Neutrophil (primary cell): ENCODE measurements at regions not wholly inside any gene's neighbourhood (a gene's known extent, or its start where the extent isn't known, plus 50 kb on each side); places are given as distances from the start of the nearest gene placed in this dataset.

ENCODE experiments used
- H3K27ac ChIP-seq: fragments of 200-600 bp; sonication (generic); 2 replicates; pipeline ENCODE4 v1.5.1; 2016; ENCODE audit warnings: mild to moderate bottlenecking, moderate library complexity
- H3K27me3 ChIP-seq: fragments of 200-600 bp; sonication (generic); 2 replicates; pipeline ENCODE4 v1.6.0; 2016; ENCODE audit warnings: mild to moderate bottlenecking
- H3K36me3 ChIP-seq: fragments of 200-600 bp; sonication (generic); 2 replicates; pipeline ENCODE4 v1.5.1; 2017
- H3K4me1 ChIP-seq, 2 experiments: fragments of 200-600 bp in 1 of 2; sonication (generic) in 1 of 2; 1 replicate in 1 of 2; 2 replicates in 1 of 2; pipeline versions ENCODE4 v1.5.1 to v1.6.1; 2013 to 2016; ENCODE audit warnings: low read depth in 1 of 2, low read length in 1 of 2, mild to moderate bottlenecking in 1 of 2, moderate library complexity in 1 of 2; ENCODE audit not compliant: control insufficient read depth in 1 of 2, insufficient read depth in 1 of 2
- H3K4me3 ChIP-seq, 2 experiments: fragments of 200-600 bp in 1 of 2; sonication (generic) in 1 of 2; 1 replicate in 1 of 2; 2 replicates in 1 of 2; pipeline ENCODE4 v1.5.1; 2013 to 2016; ENCODE audit warnings: low read depth in 1 of 2, low read length in 1 of 2, mild to moderate bottlenecking in 1 of 2, moderate library complexity in 1 of 2
- H3K9me3 ChIP-seq: fragments of 200-600 bp; sonication (generic); 2 replicates; pipeline ENCODE4 v1.5.1; 2016
- CTCF ChIP-seq: fragments of 200-600 bp; sonication (generic); IDR thresholded peaks from 2 replicates; pipeline ENCODE4 v1.5.1; 2016; ENCODE audit warnings: antibody characterized with exemption

- Histone ChIP-seq H3K4me3 (no peak overlapping the region), H3K4me1 (peaks cover 12 to 14% of the 10 kb centered on the region in 2 experiments), H3K27me3 (no peaks in the 10 kb centered on the region), H3K9me3 (no peaks in the 10 kb centered on the region), H3K36me3 (no peaks in the 10 kb centered on the region), H3K27ac (no peak overlapping the region)
- no peak for TF ChIP-seq CTCF
These were observed 275.0 kb downstream of the XXYLT1 start for GRCh38 chr3:194995922-194996321.

GRCh38 chr3:194996746-194997145 lies 274.2 kb downstream of the XXYLT1 start:
- Histone ChIP-seq H3K4me3 (no peak overlapping the region), H3K36me3 (no peaks in the 10 kb centered on the region), H3K27me3 (no peaks in the 10 kb centered on the region), H3K9me3 (no peaks in the 10 kb centered on the region), H3K4me1 (peaks cover 16 to 17% of the 10 kb centered on the region in 2 experiments), H3K27ac (no peak overlapping the region)
- no peak for TF ChIP-seq CTCF

- H3K9me3 ChIP-seq = no peaks in the 10 kb centered on the region
- no peak overlapping the region for H3K27ac ChIP-seq
- no peak for TF ChIP-seq CTCF
- H3K4me1 ChIP-seq = peaks cover 33 to 34% of the 10 kb centered on the region in 2 experiments
- no peaks in the 10 kb centered on the region for H3K36me3 ChIP-seq
- no peak overlapping the region for H3K4me3 ChIP-seq
- no peaks in the 10 kb centered on the region for H3K27me3 ChIP-seq
These were observed 272.5 kb downstream of the XXYLT1 start for GRCh38 chr3:194998417-194998816.

GRCh38 chr3:194998948-194999347 lies 272.0 kb downstream of the XXYLT1 start:
- H3K36me3 ChIP-seq = no peaks in the 10 kb centered on the region
- no peak overlapping the region for H3K27ac ChIP-seq
- peaks cover 38 to 39% of the 10 kb centered on the region in 2 experiments for H3K4me1 ChIP-seq
- no peaks in the 10 kb centered on the region for H3K9me3 ChIP-seq
- H3K27me3 ChIP-seq = no peaks in the 10 kb centered on the region
- H3K4me3 ChIP-seq = no peak overlapping the region
- no peak for TF ChIP-seq CTCF

- Histone ChIP-seq H3K27me3 (no peaks in the 10 kb centered on the region), H3K4me3 (no peak overlapping the region), H3K27ac (no peak overlapping the region), H3K9me3 (no peaks in the 10 kb centered on the region), H3K36me3 (no peaks in the 10 kb centered on the region), H3K4me1 (peaks cover 39% of the 10 kb centered on the region in 2 experiments)
- TF ChIP-seq CTCF = no peak
These were observed 271.5 kb downstream of the XXYLT1 start for GRCh38 chr3:194999491-194999890.

GRCh38 chr3:195001261-195001660 lies 269.7 kb downstream of the XXYLT1 start:
- H3K9me3 ChIP-seq = no peaks in the 10 kb centered on the region
- no peaks in the 10 kb centered on the region for H3K36me3 ChIP-seq
- no peak overlapping the region for H3K27ac ChIP-seq
- peaks cover 39% of the 10 kb centered on the region in 2 experiments for H3K4me1 ChIP-seq
- H3K27me3 ChIP-seq = no peaks in the 10 kb centered on the region
- no peak for TF ChIP-seq CTCF
- H3K4me3 ChIP-seq = no peak overlapping the region
